ENCODE measurements at regions not wholly inside any gene's neighbourhood (a gene's known extent, or its start where the extent isn't known, plus 50 kb on each side); places are given as distances from the start of the nearest gene placed in this dataset.

GRCh38 chr5:12845549-12846159 lies 941.4 kb upstream of the CTNND2 start:
- Histone ChIP-seq H3K4me3 (ENCODE audit: low read depth, low read length) (no peak overlapping the region), H3K36me3 (ENCODE audit: control insufficient read depth in 2 of 2, insufficient read depth in 1 of 2, low read length in 2 of 2) (no peaks in the 10 kb centered on the region), H3K27ac (ENCODE audit: extremely low read depth, low read depth, low read length) (no peak overlapping the region), H3K9me3 (ENCODE audit: control insufficient read depth, insufficient read depth, low read depth, low read length) (no peaks in the 10 kb centered on the region), H3K4me1 (ENCODE audit: control insufficient read depth, insufficient read depth, low read length) (no peaks in the 10 kb centered on the region)
- POLR2A ChIA-PET: no interaction called here
- CTCF ChIA-PET: no interaction called here
- TF ChIP-seq ZNF266 (tag by site-specific recombination; IDR thresholded peaks at IDR 0.05; ENCODE audit: low read depth): no peak
- no peak for TF ChIP-seq ZNF184 (tag by site-specific recombination; IDR thresholded peaks at IDR 0.05)
- TF ChIP-seq ZBTB49 (tag by site-specific recombination; IDR thresholded peaks at IDR 0.05; ENCODE audit: low read depth): no peak
- no peak for TF ChIP-seq ZNF449 (tag by site-specific recombination; IDR thresholded peaks at IDR 0.05)
- TF ChIP-seq TRIM28 (IDR thresholded peaks at IDR 0.05; ENCODE audit: borderline replicate concordance, low read length): no peak
- TF ChIP-seq HOXC10 (CRISPR knock-in tag; IDR thresholded peaks at IDR 0.05): no peak
- no peak for TF ChIP-seq ZNF792 (tag by site-specific recombination; IDR thresholded peaks at IDR 0.05)
- no peak for TF ChIP-seq ZNF558 (tag by site-specific recombination; IDR thresholded peaks at IDR 0.05)
- TF ChIP-seq ZBTB6 (tag by site-specific recombination; IDR thresholded peaks at IDR 0.05): no peak
- no peak for TF ChIP-seq ZNF114 (tag by site-specific recombination; IDR thresholded peaks at IDR 0.05)
- TF ChIP-seq ZNF26 (tag by site-specific recombination; IDR thresholded peaks at IDR 0.05): no peak
- TF ChIP-seq PRDM10 (tag by site-specific recombination; IDR thresholded peaks at IDR 0.05): no peak
- no peak for TF ChIP-seq KLF7 (tag by site-specific recombination; IDR thresholded peaks at IDR 0.05; ENCODE audit: borderline replicate concordance)
- TF ChIP-seq KLF1 (tag by site-specific recombination; IDR thresholded peaks at IDR 0.05): no peak
- TF ChIP-seq ZBTB10 (tag by site-specific recombination; IDR thresholded peaks at IDR 0.05): no peak
